KMS-11 (cell line): ENCODE measurements at regions not wholly inside any gene's neighbourhood (a gene's known extent, or its start where the extent isn't known, plus 50 kb on each side); places are given as distances from the start of the nearest gene placed in this dataset.

Experiments used
- H2AFZ ChIP-seq: fragments of 200-600 bp; sonication (generic); 2 replicates; pipeline ENCODE4 v1.6.1; 2016; ENCODE audit warnings: antibody characterized with exemption, mixed run types, low read depth
- H3K27ac ChIP-seq: fragments of 200-600 bp; sonication (generic); 2 replicates; pipeline ENCODE4 v1.6.1; 2016; ENCODE audit warnings: mild to moderate bottlenecking, mixed run types
- H3K27me3 ChIP-seq: fragments of 200-600 bp; sonication (generic); 2 replicates; pipeline ENCODE4 v1.6.1; 2017; ENCODE audit warnings: mild to moderate bottlenecking, low read depth, mixed run types, moderate library complexity; ENCODE audit not compliant: insufficient read depth
- H3K36me3 ChIP-seq: fragments of 200-600 bp; sonication (generic); 2 replicates; pipeline ENCODE4 v1.6.1; 2017; ENCODE audit warnings: mild to moderate bottlenecking, mixed run types; ENCODE audit not compliant: insufficient read depth
- H3K4me1 ChIP-seq: fragments of 200-600 bp; sonication (generic); 2 replicates; pipeline ENCODE4 v1.6.1; 2016; ENCODE audit warnings: mild to moderate bottlenecking, low read depth, mixed run types; ENCODE audit not compliant: poor library complexity, severe bottlenecking
- H3K4me2 ChIP-seq: fragments of 200-600 bp; sonication (generic); 2 replicates; pipeline ENCODE4 v1.7.0; 2016; ENCODE audit warnings: mild to moderate bottlenecking, mixed run types
- H3K4me3 ChIP-seq: fragments of 200-600 bp; sonication (generic); IDR thresholded peaks from 2 replicates; pipeline ENCODE4 v1.6.1; 2017; ENCODE audit warnings: low read depth, low read length, mixed read lengths; ENCODE audit not compliant: insufficient read depth
- H3K79me2 ChIP-seq: fragments of 200-600 bp; sonication (generic); 2 replicates; pipeline ENCODE4 v1.6.1; 2016; ENCODE audit warnings: low read depth, mixed run types; ENCODE audit not compliant: insufficient read depth
- H3K9ac ChIP-seq: fragments of 200-600 bp; sonication (generic); 2 replicates; pipeline ENCODE4 v1.6.1; 2016; ENCODE audit warnings: mild to moderate bottlenecking, mixed run types
- H4K20me1 ChIP-seq: fragments of 200-600 bp; sonication (generic); 2 replicates; pipeline ENCODE4 v1.6.1; 2016; ENCODE audit warnings: mild to moderate bottlenecking, mixed run types; ENCODE audit not compliant: insufficient read depth
- CTCF ChIP-seq: fragments of 200-600 bp; sonication (generic); conservative IDR thresholded peaks from 2 replicates; pipeline ENCODE4 v1.6.1; 2017; ENCODE audit warnings: low read depth, mild to moderate bottlenecking, antibody characterized with exemption, low read length, moderate library complexity, mixed read lengths

DNA sequence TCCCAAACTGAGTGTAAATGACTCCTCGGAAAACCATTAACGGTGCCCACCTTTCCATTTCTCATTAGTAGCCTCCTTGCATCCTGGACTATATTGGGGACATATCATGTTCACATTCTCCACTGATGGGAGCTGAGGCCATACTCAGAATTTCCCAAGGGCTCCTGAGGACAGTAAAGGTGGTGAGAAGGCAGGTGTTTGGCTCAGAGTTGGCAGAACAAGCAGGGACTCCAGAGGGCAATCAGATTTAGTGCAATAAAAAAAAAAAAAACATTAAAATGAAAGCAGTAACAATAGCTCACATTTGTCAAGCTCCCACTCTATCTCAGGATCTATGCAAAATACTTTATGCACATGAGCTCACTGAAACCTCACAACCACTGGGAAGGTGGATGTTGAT lies 401.4 kb downstream of the MAFB start:
- no peak for TF ChIP-seq CTCF
- H3K4me1 ChIP-seq: no peaks in the 10 kb centered on the region
- no peak overlapping the region for H2AFZ ChIP-seq
- H3K79me2 ChIP-seq: no peaks in the 10 kb centered on the region
- no peak overlapping the region for H3K27ac ChIP-seq
- H3K4me3 ChIP-seq: no peak overlapping the region
- no peak overlapping the region for H3K4me2 ChIP-seq
- no peaks in the 10 kb centered on the region for H4K20me1 ChIP-seq
- no peaks in the 10 kb centered on the region for H3K36me3 ChIP-seq
- H3K9ac ChIP-seq: no peak overlapping the region
- no peaks in the 10 kb centered on the region for H3K27me3 ChIP-seq

DNA sequence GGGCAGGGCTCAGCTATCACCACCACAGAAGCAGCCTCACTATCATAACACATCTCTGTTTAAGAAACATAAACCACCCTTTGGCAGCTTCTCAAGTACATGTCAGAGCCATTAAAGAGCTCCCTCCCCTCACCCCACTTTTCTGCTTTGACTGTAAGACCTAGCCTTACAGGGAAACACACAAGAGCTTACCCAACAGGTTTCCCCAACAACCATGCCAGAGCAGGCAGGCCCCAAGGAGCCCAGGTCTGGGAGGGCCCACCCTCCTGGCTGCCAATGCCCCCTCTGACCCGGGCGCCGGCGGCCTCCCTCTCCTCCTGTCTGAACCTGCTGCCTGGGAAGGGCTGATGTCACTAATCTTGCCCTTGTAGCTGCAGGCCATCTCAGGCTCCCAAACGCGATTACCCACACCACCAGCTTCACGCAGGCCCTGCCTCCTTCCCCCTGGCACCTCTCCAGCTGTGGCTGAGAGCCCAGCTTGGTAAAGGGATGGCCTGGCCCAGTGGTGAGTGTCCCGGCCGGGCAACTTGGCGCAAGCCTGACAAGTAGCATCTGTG lies 402.0 kb downstream of the MAFB start:
- Histone ChIP-seq H3K9ac (no peak overlapping the region), H2AFZ (no peak overlapping the region), H3K4me3 (no peak overlapping the region), H3K27me3 (no peaks in the 10 kb centered on the region), H3K4me2 (no peak overlapping the region), H3K27ac (no peak overlapping the region), H4K20me1 (no peaks in the 10 kb centered on the region), H3K79me2 (no peaks in the 10 kb centered on the region), H3K36me3 (no peaks in the 10 kb centered on the region), H3K4me1 (no peaks in the 10 kb centered on the region)
- TF ChIP-seq CTCF: no peak

- no peak overlapping the region for H3K27ac ChIP-seq
- no peaks in the 10 kb centered on the region for H3K27me3 ChIP-seq
- TF ChIP-seq CTCF: no peak
- no peak overlapping the region for H2AFZ ChIP-seq
- no peaks in the 10 kb centered on the region for H3K36me3 ChIP-seq
- H4K20me1 ChIP-seq: no peaks in the 10 kb centered on the region
- peaks cover 1% of the 10 kb centered on the region for H3K4me1 ChIP-seq
- H3K9ac ChIP-seq: no peak overlapping the region
- H3K4me2 ChIP-seq: no peak overlapping the region
- H3K79me2 ChIP-seq: no peaks in the 10 kb centered on the region
- no peak overlapping the region for H3K4me3 ChIP-seq
These were observed 404.4 kb downstream of the MAFB start for GRCh38 chr20:40284611-40285010.

GRCh38 chr20:40283689-40284088 lies 405.3 kb downstream of the MAFB start:
- H4K20me1 ChIP-seq: no peaks in the 10 kb centered on the region
- H3K4me1 ChIP-seq: peaks cover 4% of the 10 kb centered on the region
- H3K27me3 ChIP-seq: no peaks in the 10 kb centered on the region
- no peaks in the 10 kb centered on the region for H3K79me2 ChIP-seq
- no peak for TF ChIP-seq CTCF
- H2AFZ ChIP-seq: no peak overlapping the region
- H3K4me2 ChIP-seq: no peak overlapping the region
- no peak overlapping the region for H3K4me3 ChIP-seq
- no peak overlapping the region for H3K9ac ChIP-seq
- no peaks in the 10 kb centered on the region for H3K36me3 ChIP-seq
- H3K27ac ChIP-seq: no peak overlapping the region
